ENCODE measurements at regions not wholly inside any gene's neighbourhood (a gene's known extent, or its start where the extent isn't known, plus 50 kb on each side); places are given as distances from the start of the nearest gene placed in this dataset.

DNA sequence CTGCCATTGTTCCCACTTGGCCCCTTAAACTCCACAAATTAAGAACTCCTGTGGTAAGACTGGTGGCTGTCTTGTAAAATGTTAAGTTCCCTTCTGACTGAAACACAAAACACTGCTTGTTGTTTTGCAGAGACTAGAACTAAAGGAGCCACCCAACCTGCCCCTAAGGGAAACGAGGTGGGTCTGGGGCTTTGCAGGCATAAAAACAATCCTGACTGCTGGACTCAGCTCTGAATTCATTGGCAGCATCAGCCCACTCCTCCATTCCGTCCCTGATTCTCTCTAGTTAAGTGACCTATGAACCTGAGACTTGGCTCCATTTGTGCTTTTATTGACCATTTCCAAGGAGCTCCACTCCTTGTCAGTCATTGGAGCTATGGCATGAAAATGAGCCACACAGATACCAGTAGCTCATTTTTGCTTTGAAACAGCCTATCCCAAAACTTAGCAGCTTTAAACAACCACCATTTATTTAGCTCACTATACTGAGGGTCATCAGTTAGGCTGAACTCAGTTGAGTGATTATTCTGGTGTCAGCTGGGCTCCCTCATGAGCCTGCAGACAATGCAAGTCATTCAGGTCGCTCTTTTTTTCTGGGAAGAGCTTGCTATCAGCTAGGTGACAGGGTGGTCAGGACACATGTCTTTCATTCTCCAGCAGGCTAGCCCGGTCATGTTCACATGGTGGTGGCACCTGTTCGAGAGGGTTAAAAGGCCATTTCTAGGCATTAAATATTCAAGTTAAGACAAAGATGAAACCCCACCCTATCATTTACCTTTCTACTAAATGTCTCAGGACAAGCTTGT is 175.1 kb upstream of the CTNNB1 start:
- no peaks in the 10 kb centered on the region for H3K36me3 Mint-ChIP-seq
- no peak overlapping the region for H3K27ac Mint-ChIP-seq
- DNase-seq (ENCODE audit: extremely low spot score, unreplicated experiment) = no peak

DNA sequence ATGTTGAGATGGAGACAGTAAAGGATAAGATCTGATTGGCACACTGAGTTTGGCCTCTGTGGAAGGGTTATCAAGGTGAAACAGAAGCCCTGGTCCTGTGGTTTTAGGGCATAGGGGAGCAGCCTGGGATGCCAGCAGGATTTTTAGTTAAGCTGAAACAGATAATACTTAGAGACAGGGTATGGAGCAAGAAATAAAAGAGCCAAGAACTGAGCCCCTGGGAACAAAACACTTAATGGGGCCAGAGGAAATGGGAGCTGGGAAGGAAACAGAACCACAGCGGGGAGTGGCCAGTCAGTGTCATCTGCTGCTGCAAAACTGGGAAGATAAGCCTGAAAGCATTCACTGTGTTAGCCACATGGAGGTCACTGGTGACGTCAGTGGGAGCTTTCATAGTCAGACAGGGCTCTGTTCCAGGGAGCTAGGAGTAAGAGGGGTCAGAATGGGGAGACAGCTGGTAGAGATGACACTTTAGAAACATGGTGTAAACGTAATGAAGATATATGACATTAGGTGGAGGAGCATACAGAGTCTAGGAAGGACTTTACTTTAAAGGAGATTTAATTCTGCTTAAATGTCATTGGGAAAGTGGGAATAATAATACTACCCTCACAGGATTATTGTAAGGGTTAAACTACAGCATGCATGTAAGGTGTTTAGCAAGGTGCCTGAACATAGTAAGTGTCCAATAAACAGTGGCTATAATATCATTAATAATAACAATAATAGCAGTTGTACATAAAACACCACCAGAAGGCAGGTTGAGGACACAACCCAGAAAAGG is 172.7 kb upstream of the CTNNB1 start:
- H3K9me3 Mint-ChIP-seq = no peaks in the 10 kb centered on the region
- TF ChIP-seq, protein P1, sequence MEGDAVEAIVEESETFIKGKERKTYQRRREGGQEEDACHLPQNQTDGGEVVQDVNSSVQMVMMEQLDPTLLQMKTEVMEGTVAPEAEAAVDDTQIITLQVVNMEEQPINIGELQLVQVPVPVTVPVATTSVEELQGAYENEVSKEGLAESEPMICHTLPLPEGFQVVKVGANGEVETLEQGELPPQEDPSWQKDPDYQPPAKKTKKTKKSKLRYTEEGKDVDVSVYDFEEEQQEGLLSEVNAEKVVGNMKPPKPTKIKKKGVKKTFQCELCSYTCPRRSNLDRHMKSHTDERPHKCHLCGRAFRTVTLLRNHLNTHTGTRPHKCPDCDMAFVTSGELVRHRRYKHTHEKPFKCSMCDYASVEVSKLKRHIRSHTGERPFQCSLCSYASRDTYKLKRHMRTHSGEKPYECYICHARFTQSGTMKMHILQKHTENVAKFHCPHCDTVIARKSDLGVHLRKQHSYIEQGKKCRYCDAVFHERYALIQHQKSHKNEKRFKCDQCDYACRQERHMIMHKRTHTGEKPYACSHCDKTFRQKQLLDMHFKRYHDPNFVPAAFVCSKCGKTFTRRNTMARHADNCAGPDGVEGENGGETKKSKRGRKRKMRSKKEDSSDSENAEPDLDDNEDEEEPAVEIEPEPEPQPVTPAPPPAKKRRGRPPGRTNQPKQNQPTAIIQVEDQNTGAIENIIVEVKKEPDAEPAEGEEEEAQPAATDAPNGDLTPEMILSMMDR (conservative IDR thresholded peaks at IDR 0.05) = no peak
- no peak overlapping the region for H3K4me3 Mint-ChIP-seq
- peaks cover 4% of the 10 kb centered on the region for H3K4me1 Mint-ChIP-seq (ENCODE audit: unreplicated experiment)
- H3K27ac Mint-ChIP-seq = no peak overlapping the region
- H3K27me3 Mint-ChIP-seq = no peaks in the 10 kb centered on the region
- H3K36me3 Mint-ChIP-seq = no peaks in the 10 kb centered on the region
- DNase-seq (ENCODE audit: extremely low spot score, unreplicated experiment) = no peak

More for the DNA sequence above, 175.1 kb upstream of the CTNNB1 start:
- Mint-ChIP-seq H3K27me3 (no peaks in the 10 kb centered on the region), H3K4me3 (no peak overlapping the region), H3K4me1 (ENCODE audit: unreplicated experiment) (peaks cover 4% of the 10 kb centered on the region), H3K9me3 (no peaks in the 10 kb centered on the region)
- TF ChIP-seq, protein P1 (conservative IDR thresholded peaks at IDR 0.05) = no peak

DNA sequence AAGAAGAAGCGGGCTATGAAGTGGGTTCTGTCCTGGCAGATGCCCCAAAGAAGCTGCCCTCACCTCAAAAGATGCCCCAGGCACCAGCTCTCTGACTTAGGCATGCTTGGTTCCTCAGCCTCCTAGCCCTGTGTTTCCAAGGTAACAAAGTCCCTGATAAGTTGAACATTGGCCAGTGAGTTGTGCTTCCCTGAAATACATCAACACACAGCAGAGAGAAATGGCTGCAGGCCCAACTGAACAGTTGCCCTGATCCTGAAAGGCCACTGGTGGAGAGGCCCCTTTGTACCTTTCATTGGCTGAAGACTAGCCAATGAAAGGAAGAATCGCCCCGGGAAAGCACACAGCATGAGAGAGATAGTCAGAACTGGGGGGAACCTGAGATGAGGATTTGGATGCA is 169.9 kb upstream of the CTNNB1 start:
- TF ChIP-seq, protein P1 (conservative IDR thresholded peaks at IDR 0.05) = no peak
- Mint-ChIP-seq H3K9me3 (no peaks in the 10 kb centered on the region), H3K36me3 (no peaks in the 10 kb centered on the region), H3K4me1 (ENCODE audit: unreplicated experiment) (no peaks in the 10 kb centered on the region), H3K4me3 (no peak overlapping the region), H3K27ac (no peak overlapping the region), H3K27me3 (no peaks in the 10 kb centered on the region)
- no peak for DNase-seq (ENCODE audit: extremely low spot score, unreplicated experiment)

DNA sequence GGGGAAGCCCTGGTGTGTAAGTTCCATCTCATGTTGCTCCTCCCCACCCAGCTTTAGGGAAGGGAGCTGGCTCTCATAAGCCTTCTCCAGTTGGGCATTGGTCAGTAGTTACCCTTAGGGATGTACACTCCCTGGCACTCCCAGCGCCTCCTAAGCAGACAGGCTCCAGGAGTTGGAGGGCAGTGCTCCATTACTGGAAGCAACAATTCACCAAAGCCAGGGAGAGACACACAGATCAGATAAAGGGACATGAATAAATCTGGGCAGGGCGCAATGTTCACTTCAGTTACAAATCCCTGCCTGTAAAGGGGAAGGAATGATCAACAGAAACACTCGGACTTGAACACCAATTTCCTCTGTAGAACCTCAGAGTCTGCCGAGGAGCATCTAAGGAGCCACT is 169.1 kb upstream of the CTNNB1 start:
- H3K4me1 Mint-ChIP-seq (ENCODE audit: unreplicated experiment) = no peaks in the 10 kb centered on the region

DNA sequence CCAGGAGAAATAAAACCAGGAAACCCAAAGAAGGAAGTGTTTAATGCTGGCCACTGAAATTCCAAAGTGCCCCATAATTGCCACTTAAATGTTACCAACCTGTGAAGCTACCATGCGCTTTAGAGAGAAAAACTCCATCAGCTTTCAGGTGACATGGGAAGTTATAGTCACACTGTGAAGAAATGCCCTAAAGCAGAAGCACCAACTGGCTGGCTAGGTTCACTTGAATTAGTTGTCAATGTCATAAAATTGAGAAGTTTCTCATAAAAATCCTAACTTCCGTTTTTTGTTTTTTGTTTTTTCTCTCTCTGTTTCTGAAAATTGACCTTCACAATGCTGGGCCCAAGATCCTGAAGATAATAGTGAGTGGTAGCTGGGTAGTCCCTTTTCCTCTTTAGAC is 167.9 kb upstream of the CTNNB1 start:
- Mint-ChIP-seq H3K36me3 (no peaks in the 10 kb centered on the region), H3K27me3 (no peaks in the 10 kb centered on the region), H3K4me3 (no peak overlapping the region), H3K9me3 (no peaks in the 10 kb centered on the region), H3K27ac (no peak overlapping the region), H3K4me1 (ENCODE audit: unreplicated experiment) (no peaks in the 10 kb centered on the region)
- TF ChIP-seq, protein P1 (conservative IDR thresholded peaks at IDR 0.05) = no peak
- no peak for DNase-seq (ENCODE audit: extremely low spot score, unreplicated experiment)

More for the DNA sequence above, 169.1 kb upstream of the CTNNB1 start:
- H3K4me3 Mint-ChIP-seq = no peak overlapping the region
- H3K9me3 Mint-ChIP-seq = no peaks in the 10 kb centered on the region
- H3K27me3 Mint-ChIP-seq = no peaks in the 10 kb centered on the region
- H3K36me3 Mint-ChIP-seq = no peaks in the 10 kb centered on the region
- TF ChIP-seq, protein P1 (conservative IDR thresholded peaks at IDR 0.05) = no peak
- H3K27ac Mint-ChIP-seq = no peak overlapping the region
- DNase-seq (ENCODE audit: extremely low spot score, unreplicated experiment) = no peak

Data from type B pancreatic cell (in vitro differentiated cells).